ENCODE measurements at regions not wholly inside any gene's neighbourhood (a gene's known extent, or its start where the extent isn't known, plus 50 kb on each side); places are given as distances from the start of the nearest gene placed in this dataset.

- DNase-seq (ENCODE audit: low spot score), result no peak
Observed at GRCh38 chr14:53215101-53215500, 62.0 kb upstream of the DDHD1 start.

GRCh38 chr14:53214384-53214783 is 61.3 kb upstream of the DDHD1 start:
- no peaks in the 10 kb centered on the region for H3K27me3 Mint-ChIP-seq (ENCODE audit: insufficient read depth)
- H3K27ac Mint-ChIP-seq, result no peak overlapping the region
- peaks cover 6% of the 10 kb centered on the region for H3K4me1 Mint-ChIP-seq (ENCODE audit: low read depth)
- intact Hi-C loops (cut with micrococcal nuclease), result no loop called here
- H3K9me3 Mint-ChIP-seq, result no peaks in the 10 kb centered on the region
- H3K4me3 Mint-ChIP-seq, result no peak overlapping the region
- no peak for DNase-seq (ENCODE audit: low spot score)
- no peaks in the 10 kb centered on the region for H3K36me3 Mint-ChIP-seq (ENCODE audit: low read depth)

More at GRCh38 chr14:53215101-53215500, 62.0 kb upstream of the DDHD1 start:
- intact Hi-C loops (cut with micrococcal nuclease), result no loop called here
- Mint-ChIP-seq H3K27ac (no peak overlapping the region), H3K36me3 (ENCODE audit: low read depth) (no peaks in the 10 kb centered on the region), H3K9me3 (no peaks in the 10 kb centered on the region), H3K4me3 (no peak overlapping the region), H3K4me1 (ENCODE audit: low read depth) (peaks cover 6% of the 10 kb centered on the region), H3K27me3 (ENCODE audit: insufficient read depth) (no peaks in the 10 kb centered on the region)

- Mint-ChIP-seq H3K27ac (no peak overlapping the region), H3K4me1 (ENCODE audit: low read depth) (peaks cover 6% of the 10 kb centered on the region), H3K4me3 (no peak overlapping the region), H3K27me3 (ENCODE audit: insufficient read depth) (no peaks in the 10 kb centered on the region), H3K36me3 (ENCODE audit: low read depth) (no peaks in the 10 kb centered on the region), H3K9me3 (no peaks in the 10 kb centered on the region)
- DNase-seq (ENCODE audit: low spot score), result no peak
- intact Hi-C loops (cut with micrococcal nuclease), result no loop called here
Observed at GRCh38 chr14:53213761-53214160, 60.6 kb upstream of the DDHD1 start.

- no peak overlapping the region for H3K4me3 Mint-ChIP-seq
- no peak overlapping the region for H3K27ac Mint-ChIP-seq
- H3K36me3 Mint-ChIP-seq (ENCODE audit: low read depth), result peaks cover 2% of the 10 kb centered on the region
- no peaks in the 10 kb centered on the region for H3K4me1 Mint-ChIP-seq (ENCODE audit: low read depth)
- H3K9me3 Mint-ChIP-seq, result peaks cover 13% of the 10 kb centered on the region
- intact Hi-C loops (cut with micrococcal nuclease), result no loop called here
- DNase-seq (ENCODE audit: low spot score), result no peak
- peaks cover 13% of the 10 kb centered on the region for H3K27me3 Mint-ChIP-seq (ENCODE audit: insufficient read depth)
Observed at GRCh38 chr14:53209370-53209769, 56.2 kb upstream of the DDHD1 start.

Measured in activated T-helper 1 cell treated with anti-CD3 and anti-CD28 coated beads, Interleukin-12 subunit alpha, Interleukin-12 subunit beta, Interleukin-2, Interleukin-4 antibody, amounts not matched to agents 30 ng/mL and 10 ng/mL and 1 ng/mL, durations not matched to agents 14 hours and 24 hours and 36 hours (primary cell).